GM12872 (cell line): ENCODE measurements at regions not wholly inside any gene's neighbourhood (a gene's known extent, or its start where the extent isn't known, plus 50 kb on each side); places are given as distances from the start of the nearest gene placed in this dataset.

Experiments
- CTCF ChIP-seq: IDR thresholded peaks from 3 replicates; pipeline ENCODE4 v1.5.1; 2011; ENCODE audit warnings: low read depth, mild to moderate bottlenecking, low read length, moderate library complexity; ENCODE audit not compliant: insufficient read depth

GRCh38 chr1:79113836-79114235 lies 107.3 kb upstream of the ADGRL4 start:
- TF ChIP-seq CTCF: no peak

- no peak for TF ChIP-seq CTCF
These were observed 104.2 kb upstream of the ADGRL4 start for GRCh38 chr1:79110749-79111148.

GRCh38 chr1:79109445-79109844 lies 102.9 kb upstream of the ADGRL4 start:
- no peak for TF ChIP-seq CTCF

- TF ChIP-seq CTCF: no peak
These were observed 99.0 kb upstream of the ADGRL4 start for GRCh38 chr1:79105500-79105899.

GRCh38 chr1:79104617-79105016 lies 98.1 kb upstream of the ADGRL4 start:
- TF ChIP-seq CTCF: no peak

GRCh38 chr1:79100385-79100784 lies 93.9 kb upstream of the ADGRL4 start:
- TF ChIP-seq CTCF: no peak

GRCh38 chr1:79090985-79091384 lies 84.5 kb upstream of the ADGRL4 start:
- no peak for TF ChIP-seq CTCF

GRCh38 chr1:79089946-79090345 lies 83.4 kb upstream of the ADGRL4 start:
- no peak for TF ChIP-seq CTCF
